ENCODE measurements at regions not wholly inside any gene's neighbourhood (a gene's known extent, or its start where the extent isn't known, plus 50 kb on each side); places are given as distances from the start of the nearest gene placed in this dataset.

GRCh38 chr10:90306187-90306586, 551.7 kb downstream of the HTR7 start:
- H3K4me2 ChIP-seq, result no peak overlapping the region
- no peaks in the 10 kb centered on the region for H3K4me1 ChIP-seq (ENCODE audit: low read depth, poor library complexity, severe bottlenecking)
- no peak overlapping the region for H2AFZ ChIP-seq (ENCODE audit: low read depth)
- no peak overlapping the region for H3K4me3 ChIP-seq (IDR thresholded peaks at IDR 0.05; ENCODE audit: insufficient read depth, low read depth, low read length)
- H3K36me3 ChIP-seq (ENCODE audit: insufficient read depth), result no peaks in the 10 kb centered on the region
- H3K27ac ChIP-seq, result no peak overlapping the region
- H3K9ac ChIP-seq, result no peak overlapping the region
- no peaks in the 10 kb centered on the region for H3K27me3 ChIP-seq (ENCODE audit: insufficient read depth, low read depth)
- no peak for TF ChIP-seq CTCF (conservative IDR thresholded peaks at IDR 0.05; ENCODE audit: low read depth, low read length)
- no peaks in the 10 kb centered on the region for H4K20me1 ChIP-seq (ENCODE audit: insufficient read depth)
- no peaks in the 10 kb centered on the region for H3K79me2 ChIP-seq (ENCODE audit: insufficient read depth, low read depth)

- no peaks in the 10 kb centered on the region for H3K27me3 ChIP-seq (ENCODE audit: insufficient read depth, low read depth)
- H3K79me2 ChIP-seq (ENCODE audit: insufficient read depth, low read depth), result no peaks in the 10 kb centered on the region
- no peaks in the 10 kb centered on the region for H4K20me1 ChIP-seq (ENCODE audit: insufficient read depth)
- H3K27ac ChIP-seq, result no peak overlapping the region
- H3K36me3 ChIP-seq (ENCODE audit: insufficient read depth), result no peaks in the 10 kb centered on the region
- no peak overlapping the region for H2AFZ ChIP-seq (ENCODE audit: low read depth)
- H3K9ac ChIP-seq, result no peak overlapping the region
- no peak overlapping the region for H3K4me3 ChIP-seq (IDR thresholded peaks at IDR 0.05; ENCODE audit: insufficient read depth, low read depth, low read length)
- no peaks in the 10 kb centered on the region for H3K4me1 ChIP-seq (ENCODE audit: low read depth, poor library complexity, severe bottlenecking)
- no peak for TF ChIP-seq CTCF (conservative IDR thresholded peaks at IDR 0.05; ENCODE audit: low read depth, low read length)
- H3K4me2 ChIP-seq, result no peak overlapping the region
These were observed 549.6 kb downstream of the HTR7 start for GRCh38 chr10:90308223-90308622.

- no peak overlapping the region for H3K4me2 ChIP-seq
- no peak overlapping the region for H2AFZ ChIP-seq (ENCODE audit: low read depth)
- no peak overlapping the region for H3K4me3 ChIP-seq (IDR thresholded peaks at IDR 0.05; ENCODE audit: insufficient read depth, low read depth, low read length)
- H3K79me2 ChIP-seq (ENCODE audit: insufficient read depth, low read depth), result no peaks in the 10 kb centered on the region
- H3K4me1 ChIP-seq (ENCODE audit: low read depth, poor library complexity, severe bottlenecking), result no peaks in the 10 kb centered on the region
- no peaks in the 10 kb centered on the region for H3K27me3 ChIP-seq (ENCODE audit: insufficient read depth, low read depth)
- H3K27ac ChIP-seq, result no peak overlapping the region
- no peaks in the 10 kb centered on the region for H4K20me1 ChIP-seq (ENCODE audit: insufficient read depth)
- no peaks in the 10 kb centered on the region for H3K36me3 ChIP-seq (ENCODE audit: insufficient read depth)
- no peak for TF ChIP-seq CTCF (conservative IDR thresholded peaks at IDR 0.05; ENCODE audit: low read depth, low read length)
- H3K9ac ChIP-seq, result no peak overlapping the region
These were observed 544.1 kb downstream of the HTR7 start for GRCh38 chr10:90313576-90314325.

GRCh38 chr10:90314718-90315117, 543.1 kb downstream of the HTR7 start:
- Histone ChIP-seq H2AFZ (ENCODE audit: low read depth) (no peak overlapping the region), H3K79me2 (ENCODE audit: insufficient read depth, low read depth) (no peaks in the 10 kb centered on the region), H3K27me3 (ENCODE audit: insufficient read depth, low read depth) (no peaks in the 10 kb centered on the region), H3K4me1 (ENCODE audit: low read depth, poor library complexity, severe bottlenecking) (no peaks in the 10 kb centered on the region), H3K9ac (no peak overlapping the region), H4K20me1 (ENCODE audit: insufficient read depth) (no peaks in the 10 kb centered on the region), H3K27ac (no peak overlapping the region), H3K4me2 (no peak overlapping the region), H3K4me3 (IDR thresholded peaks at IDR 0.05; ENCODE audit: insufficient read depth, low read depth, low read length) (no peak overlapping the region), H3K36me3 (ENCODE audit: insufficient read depth) (no peaks in the 10 kb centered on the region)
- no peak for TF ChIP-seq CTCF (conservative IDR thresholded peaks at IDR 0.05; ENCODE audit: low read depth, low read length)

Data from KMS-11 (cell line).